HG02610 (cell line): ENCODE measurements at regions not wholly inside any gene's neighbourhood (a gene's known extent, or its start where the extent isn't known, plus 50 kb on each side); places are given as distances from the start of the nearest gene placed in this dataset.

ENCODE experiments used
- ATAC-seq: cut with Tn5 transposase; IDR thresholded peaks from one replicate; pipeline ENCODE4 v1.9.1; 2021; ENCODE audit warnings: mild to moderate bottlenecking, moderate library complexity; ENCODE audit not compliant: unreplicated experiment

GRCh38 chr18:29629493-29630036 is 1413.0 kb downstream of the DSC3 start:
- no peak for ATAC-seq

DNA sequence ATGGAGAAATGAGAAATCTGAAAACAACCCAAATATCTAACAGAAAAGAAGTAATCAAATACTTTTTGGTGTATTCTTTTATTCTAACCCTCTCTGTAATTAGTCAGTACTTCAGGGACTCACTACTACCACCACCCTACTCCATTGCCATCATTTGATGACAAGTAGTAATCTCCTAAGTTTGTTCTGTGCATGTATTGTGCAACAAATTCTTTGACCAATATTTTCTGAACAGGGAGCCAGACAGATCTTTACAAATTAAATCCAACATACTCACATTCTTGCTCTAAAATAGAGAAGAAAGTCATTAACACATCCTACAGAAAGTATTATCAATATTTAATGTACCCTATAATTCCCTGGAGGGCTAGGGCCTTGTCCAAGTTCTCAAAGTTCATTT is 1416.4 kb downstream of the DSC3 start:
- ATAC-seq: no peak

DNA sequence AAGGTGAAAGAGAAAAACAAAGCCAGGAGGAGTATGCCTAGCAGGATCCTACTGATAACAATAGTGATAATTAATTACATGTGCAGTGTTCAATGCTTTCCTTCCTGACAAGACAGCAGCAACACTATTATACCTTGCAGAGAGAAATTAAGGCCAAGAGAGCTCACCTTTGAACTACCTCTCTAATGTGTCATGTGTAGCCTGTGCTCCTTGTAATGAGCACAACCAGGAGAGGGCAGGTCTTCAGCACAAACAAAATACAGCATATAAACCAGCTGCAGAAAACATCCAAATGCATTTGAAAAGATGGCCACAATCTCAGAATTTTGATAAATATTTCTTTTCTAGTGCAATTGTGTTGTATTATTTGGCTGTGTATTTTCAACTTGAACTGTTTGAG is 1425.7 kb downstream of the DSC3 start:
- ATAC-seq: no peak

DNA sequence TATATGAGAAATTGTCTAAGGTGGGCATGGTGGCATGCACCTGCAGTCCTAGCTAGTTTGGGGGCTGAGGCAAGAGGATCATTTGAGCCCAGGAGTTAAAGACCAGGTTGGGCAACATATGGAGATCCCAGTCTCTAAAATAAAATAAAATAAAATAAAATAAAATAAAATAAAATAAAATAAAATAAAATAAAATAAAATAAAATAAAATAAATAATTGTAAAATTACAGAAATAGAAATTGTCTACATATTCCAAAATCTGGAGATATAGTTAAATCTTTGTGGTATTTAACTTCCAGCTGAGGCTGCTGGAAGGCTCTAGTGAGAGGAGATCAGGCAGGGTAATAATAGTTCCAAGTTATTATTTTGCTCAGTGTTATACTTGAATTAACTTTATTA is 1432.1 kb upstream of the CDH2 start:
- ATAC-seq: no peak

DNA sequence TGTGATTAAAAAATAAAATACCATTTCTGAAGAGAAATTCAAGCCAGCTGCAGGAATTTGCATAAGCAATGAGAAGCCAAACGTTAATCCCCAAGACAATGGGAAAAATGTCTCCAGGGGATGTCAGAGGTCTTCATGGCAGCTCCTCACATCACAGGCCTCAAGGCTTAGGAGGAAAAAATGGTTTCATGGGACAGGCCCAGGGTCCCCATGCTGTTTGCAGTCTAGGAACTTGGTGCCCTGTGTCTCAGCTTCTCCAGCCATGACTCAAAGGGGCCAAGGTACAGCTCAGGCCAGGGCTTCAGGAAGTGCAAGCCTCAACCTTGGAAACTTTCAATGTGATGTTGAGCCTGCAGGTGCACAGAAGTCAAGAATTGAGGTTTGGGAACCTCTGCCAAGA is 1428.4 kb upstream of the CDH2 start:
- no peak for ATAC-seq

DNA sequence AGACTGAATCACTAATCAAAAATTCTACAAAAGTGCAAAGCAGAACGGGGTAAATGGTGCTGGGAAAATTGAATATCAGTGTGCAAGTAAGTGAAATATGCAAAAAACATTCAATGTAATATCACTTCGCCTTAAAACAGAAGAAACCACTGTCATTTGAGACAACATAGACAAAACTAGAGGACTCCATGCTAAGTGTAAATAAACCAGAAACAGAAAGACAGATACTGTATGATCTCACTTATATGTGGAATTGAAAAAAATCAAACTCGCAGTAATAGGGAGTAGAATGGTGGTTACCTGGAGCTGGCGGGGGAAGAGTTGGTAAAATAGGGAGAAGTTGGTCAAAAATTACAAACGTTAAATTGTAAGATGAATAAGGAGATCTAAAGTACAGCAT is 1420.0 kb upstream of the CDH2 start:
- ATAC-seq: no peak

DNA sequence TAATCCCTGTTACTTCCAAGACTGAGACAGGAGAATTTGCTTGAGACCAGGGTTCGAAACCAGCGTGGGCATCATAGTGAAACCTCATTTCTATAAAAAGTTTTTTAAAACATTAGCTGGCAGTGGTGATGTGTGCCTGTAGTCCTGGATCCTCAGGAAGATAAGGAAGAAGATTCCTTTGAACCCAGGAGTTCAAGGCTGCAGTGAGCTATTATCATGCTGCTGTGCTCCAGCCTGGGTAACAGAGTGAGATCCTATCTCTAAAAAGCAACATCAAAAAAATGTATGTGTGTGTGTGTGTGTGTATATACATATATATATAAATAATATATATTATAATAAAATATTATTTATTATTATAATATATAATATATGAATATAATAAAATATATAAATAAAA is 1417.6 kb upstream of the CDH2 start:
- ATAC-seq: no peak

DNA sequence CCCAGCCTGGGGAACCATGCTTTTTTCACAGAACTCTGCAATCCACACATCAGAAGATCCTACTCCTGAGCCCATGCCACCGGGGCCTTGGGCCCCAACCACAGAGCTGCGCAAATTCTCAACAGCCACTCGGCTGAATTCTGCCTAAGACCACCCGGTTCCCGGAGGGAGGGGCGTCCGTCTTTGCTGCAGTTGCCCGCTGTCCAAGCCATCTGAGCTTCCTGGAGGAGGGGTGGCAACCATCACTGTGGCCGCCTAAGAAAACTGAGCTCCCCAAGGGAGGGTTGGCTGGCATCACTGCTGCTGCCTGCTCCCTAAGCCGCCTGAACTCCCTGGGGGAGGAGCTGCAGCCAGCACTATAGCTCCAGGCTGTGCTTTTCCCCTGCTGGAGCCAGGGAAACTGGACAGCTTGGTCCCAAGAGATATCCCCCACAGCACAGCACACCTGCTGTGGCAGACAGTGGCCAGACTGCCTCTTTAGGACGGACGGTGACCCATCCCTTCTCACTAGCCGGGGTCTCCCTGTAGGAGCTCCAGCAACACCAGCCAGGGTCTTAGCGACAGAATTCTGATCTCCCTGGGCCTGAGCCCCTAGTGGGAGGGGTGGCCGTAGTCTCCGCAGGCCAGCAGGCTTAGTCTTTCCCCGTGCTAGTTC is 1411.6 kb upstream of the CDH2 start:
- no peak for ATAC-seq

DNA sequence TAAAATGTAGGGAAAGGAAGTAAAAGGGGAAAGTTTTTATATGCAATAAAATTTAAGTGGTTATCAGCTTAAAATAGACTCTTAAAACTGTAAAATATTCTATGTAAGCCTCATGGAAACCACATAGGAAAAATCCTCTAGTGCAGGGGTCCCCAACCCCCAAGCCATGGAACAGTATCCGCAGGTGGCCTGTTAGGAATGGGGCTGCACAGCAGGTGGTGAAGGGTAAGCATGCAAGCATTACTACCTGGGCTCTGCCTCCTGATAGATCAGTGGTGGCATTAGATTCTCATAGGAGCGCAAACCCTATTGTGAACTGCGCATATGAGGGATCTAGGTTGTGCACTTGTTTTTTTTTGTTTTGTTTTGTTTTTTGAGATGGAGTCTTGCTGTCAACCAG is 1409.3 kb upstream of the CDH2 start:
- ATAC-seq: no peak

- ATAC-seq: peak; percentile 99
Measured at GRCh38 chr18:29560270-29560669, 1383.3 kb upstream of the CDH2 start.

GRCh38 chr18:29556070-29556469 is 1379.1 kb upstream of the CDH2 start:
- no peak for ATAC-seq

- ATAC-seq: no peak
Measured at GRCh38 chr18:29549759-29550158, 1372.8 kb upstream of the CDH2 start.

GRCh38 chr18:29547626-29548025 is 1370.7 kb upstream of the CDH2 start:
- ATAC-seq: no peak

DNA sequence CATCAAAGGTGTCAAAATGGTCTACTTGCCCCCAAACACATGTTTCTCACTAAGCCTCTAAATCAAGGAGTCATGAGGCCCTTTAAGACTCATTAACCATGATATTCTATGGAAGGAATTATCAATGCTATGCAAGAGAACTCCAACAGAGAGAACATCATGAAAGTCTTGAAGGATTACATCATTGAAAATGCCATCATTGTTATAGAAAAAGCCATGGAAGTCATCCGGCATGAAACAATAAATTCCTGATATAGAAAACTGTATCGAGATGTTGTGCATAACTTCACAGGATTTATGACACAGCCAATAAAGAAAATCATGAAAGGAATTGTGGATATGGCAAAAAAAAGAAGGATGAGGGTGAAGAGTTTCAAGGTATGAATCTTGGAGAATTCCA is 1363.6 kb upstream of the CDH2 start:
- no peak for ATAC-seq

DNA sequence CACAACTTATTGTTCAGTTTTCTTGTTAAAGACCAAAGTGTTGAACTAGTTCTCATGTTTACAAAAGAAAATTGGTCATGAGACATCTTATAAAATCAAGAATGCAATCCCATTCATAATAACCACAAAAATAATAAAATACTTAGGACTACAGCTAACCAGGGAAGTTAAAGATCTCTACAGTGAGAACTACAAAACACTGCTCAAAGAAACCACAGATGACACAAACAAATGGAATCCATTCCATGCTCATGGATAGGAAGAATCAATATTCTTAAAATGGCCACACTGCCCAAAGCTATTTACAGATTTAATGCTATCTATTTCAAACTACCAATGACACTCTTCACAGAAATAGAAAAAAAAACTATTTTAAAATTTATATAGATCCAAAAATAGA is 1354.8 kb upstream of the CDH2 start:
- no peak for ATAC-seq

DNA sequence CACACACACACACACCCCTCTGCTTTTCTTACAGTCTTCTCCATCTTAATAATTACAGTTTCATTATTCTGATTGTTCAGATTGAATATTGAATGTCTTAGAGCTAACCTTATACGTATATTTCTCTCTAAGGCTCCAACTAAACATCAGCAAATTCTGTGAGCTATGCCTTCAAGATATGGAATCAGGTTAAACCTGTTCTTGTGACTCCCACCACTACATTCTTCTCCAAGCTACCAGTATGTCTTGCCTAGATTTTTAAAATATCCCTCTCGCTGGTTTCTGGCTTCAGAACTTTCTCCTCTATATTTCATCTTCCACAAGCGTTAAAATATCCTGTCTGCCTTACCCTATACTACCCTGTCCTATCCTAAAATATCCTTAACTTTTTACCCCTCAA is 1346.4 kb upstream of the CDH2 start:
- no peak for ATAC-seq

DNA sequence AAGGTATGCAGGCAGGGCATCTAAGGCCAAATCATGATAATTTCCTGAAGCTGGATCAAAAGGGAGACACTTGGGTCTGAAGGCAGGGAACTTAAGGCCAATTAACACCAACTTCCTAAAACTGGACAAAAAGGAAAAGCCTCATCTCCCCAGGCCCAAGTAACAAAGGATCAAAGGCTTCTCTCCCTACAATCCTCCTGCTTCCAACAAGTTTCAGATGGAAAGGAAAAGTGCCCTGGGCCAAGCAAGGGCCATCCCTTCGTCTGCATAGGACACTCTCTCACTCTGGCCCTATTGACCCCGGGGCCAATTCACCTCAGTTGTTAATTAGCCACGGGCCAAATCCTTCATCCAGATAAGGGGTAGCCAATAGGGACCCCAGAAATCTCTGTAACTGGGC is 1335.8 kb upstream of the CDH2 start:
- ATAC-seq: peak; percentile 20

DNA sequence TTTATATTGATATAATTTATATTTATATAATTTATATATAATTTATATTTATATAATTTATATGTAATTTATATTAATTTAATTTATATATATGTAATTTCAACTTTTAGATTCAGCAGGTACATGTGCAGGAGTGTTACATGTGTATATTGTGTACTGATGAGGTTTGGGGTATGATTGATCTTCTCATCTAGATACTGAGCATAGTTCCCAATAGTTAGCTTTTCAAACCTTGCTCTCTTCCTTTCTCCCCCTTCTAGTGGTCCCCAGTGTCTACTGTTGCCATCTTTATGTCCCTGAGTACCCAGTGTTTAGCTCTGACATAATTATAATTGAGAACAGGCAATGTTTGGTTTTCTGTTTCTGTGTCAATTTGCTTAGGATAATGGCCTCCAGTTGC is 1335.3 kb upstream of the CDH2 start:
- ATAC-seq: peak; percentile 51

GRCh38 chr18:29501952-29502351 is 1325.0 kb upstream of the CDH2 start:
- ATAC-seq: no peak

DNA sequence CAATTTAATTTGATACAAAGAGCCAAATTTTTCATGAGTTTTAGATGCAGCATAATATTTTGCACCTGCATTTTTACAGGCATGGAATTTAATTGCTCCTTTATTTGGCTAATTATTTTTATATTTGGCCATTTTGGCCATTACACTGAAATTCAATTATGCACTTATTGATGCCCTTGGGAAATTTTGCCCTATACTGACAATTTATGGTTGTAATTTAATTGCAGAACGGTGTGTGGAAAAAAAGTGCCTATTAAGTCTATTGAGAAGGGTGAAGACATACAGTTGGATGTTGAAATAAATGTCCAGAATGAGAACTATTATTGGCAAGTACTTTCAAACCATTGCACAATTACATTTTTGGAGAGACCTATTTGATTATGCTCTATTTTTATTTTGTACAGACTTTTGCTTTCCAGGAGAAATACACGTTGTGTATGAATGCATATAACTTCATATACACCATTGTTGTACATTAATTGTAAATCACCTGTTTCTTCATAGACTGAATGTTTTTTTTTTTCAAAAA is 1319.3 kb upstream of the CDH2 start:
- no peak for ATAC-seq

DNA sequence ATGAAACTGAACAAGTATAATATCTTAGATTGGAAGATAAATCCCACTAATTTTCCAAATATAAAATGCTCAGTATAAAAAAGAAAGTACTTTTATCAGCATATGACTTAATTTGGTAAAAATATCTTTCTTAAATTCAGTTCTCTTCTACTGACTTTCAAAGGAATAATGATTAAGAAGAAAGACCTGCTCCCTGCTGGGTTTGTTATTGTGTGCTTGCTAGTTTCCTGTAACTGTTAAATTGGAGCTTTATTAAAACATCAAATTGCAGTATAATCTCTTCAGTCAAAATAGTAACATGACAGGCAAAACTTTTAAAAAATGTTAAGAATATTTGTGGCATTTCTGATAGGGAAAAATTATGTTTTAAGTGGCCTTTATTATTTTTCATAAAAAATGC is 1317.4 kb upstream of the CDH2 start:
- ATAC-seq: no peak

DNA sequence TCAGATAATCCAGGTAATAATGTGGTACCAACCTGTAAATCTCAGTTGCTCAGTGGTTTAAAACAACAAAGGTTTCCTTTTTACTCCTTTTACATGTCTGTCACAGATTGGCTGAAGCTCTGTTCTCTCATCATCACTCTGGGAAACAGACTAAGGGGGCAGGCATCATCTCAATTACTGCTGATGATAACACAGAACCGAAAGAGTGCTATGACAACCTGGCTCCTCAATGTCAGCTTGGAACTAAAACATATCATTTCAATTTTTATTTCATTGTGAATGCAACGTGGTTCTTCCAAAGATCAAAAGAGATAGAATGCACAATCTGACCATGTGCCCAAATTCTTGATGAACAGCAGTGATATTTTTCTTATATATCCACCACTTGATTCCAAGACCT is 1315.0 kb upstream of the CDH2 start:
- no peak for ATAC-seq

DNA sequence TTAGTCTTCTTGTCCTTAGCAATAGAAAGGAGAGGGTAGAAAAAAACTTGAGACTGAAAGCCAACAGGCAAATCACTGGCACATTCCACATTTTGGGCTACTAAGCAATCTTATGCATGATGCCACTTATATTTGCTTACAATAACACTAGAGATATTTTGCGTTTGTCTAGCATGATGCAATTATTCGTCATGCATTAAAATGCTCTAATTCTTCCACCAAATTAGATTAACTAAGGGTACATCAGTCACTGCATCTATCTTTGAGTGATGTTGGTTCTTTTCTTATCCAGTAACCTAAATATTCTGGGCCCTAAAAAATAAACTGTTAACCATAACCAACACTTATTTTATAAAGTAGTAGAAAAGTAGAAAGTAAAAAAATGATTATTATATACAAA is 1311.7 kb upstream of the CDH2 start:
- no peak for ATAC-seq
